CD4-positive, alpha-beta T cell treated with Interleukin-21 for 1 hour (primary cell): ENCODE measurements at regions not wholly inside any gene's neighbourhood (a gene's known extent, or its start where the extent isn't known, plus 50 kb on each side); places are given as distances from the start of the nearest gene placed in this dataset.

ENCODE experiments used
- DNase-seq: peaks from one replicate; pipeline ENCODE4 v3.0.0-alpha.2; 2020

DNA sequence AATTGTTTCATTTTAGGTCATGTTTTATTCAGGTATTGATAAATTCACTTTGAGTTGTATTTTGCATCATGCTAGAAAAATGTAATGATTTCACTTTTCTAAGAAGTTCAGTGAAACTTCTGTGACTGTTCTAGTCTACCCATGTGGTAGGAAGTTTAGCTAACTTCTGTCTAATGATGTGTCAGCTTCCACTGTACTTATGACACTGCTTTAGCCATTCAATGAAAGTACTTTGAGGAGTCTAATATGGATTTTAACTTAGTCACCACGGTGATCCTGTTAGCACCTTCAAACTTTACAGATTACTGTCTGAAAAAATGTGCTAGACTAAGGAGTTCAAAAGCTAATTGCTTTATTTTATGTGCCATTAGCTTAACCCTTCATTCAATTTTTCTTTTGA, 1510.5 kb upstream of the CDH9 start:
- no peak for DNase-seq

DNA sequence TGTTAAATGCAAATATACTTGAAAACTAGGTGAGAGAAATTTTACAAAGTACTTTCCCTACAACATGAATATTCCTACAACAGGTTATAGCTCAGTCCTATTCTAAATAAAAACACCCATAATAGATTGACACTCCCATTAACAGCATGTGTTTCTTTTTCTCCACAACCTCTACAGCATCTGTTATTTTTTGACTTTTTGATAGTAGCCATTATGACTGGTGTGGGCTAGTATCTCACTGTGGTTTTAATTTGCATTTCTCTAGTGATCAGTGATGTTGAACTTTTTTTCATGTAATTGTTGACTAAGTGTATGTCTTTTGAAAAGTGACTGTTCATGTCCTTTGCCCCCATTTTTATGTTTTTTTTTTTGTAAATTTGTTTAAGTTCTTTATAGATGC, 1506.1 kb upstream of the CDH9 start:
- no peak for DNase-seq

DNA sequence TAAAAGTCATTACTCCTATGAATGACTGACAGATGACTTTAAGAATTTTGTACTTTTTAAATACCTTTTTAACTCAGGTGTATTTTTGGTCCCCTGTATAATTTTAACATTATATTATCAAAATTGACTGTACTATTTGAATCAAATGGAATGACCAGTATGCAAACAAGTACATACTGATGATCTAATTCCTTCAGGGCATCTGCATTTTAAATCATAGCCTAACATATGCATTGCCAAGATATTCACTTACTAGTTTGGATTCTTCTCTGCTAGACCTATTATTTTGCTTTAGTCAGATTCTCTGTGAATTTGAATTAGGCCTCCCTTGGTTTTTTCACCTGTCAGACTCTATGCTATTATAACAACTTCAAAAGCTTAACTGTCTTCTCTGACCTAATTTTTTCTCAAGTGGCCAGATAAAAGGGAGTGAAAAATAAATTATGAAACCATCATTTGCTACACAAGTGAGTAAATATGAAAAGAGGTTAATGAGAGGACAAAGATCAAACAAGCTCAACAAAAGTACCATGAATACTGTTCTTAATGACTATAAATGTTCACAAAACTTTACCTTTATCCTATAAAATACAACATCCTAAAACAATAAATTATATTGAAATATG, 1505.2 kb upstream of the CDH9 start:
- DNase-seq = no peak

DNA sequence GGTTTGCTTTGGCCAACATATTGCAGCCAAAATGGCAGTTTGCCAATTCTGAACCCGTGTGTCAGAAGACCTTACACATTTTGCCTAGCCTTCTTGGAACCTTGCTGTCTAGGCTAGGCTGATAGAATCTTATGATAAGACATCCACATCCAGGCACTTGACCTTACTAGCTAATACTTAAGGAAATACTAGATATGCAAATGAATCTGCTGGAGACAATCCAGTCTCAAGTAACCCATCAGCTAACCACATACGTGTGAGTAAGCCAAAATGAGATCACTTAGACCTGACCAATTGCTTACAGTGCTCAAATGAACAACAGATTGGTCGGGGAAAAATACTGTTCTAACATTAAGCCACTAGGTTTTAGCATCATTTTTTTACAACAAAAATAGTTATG, 1504.6 kb upstream of the CDH9 start:
- no peak for DNase-seq

DNA sequence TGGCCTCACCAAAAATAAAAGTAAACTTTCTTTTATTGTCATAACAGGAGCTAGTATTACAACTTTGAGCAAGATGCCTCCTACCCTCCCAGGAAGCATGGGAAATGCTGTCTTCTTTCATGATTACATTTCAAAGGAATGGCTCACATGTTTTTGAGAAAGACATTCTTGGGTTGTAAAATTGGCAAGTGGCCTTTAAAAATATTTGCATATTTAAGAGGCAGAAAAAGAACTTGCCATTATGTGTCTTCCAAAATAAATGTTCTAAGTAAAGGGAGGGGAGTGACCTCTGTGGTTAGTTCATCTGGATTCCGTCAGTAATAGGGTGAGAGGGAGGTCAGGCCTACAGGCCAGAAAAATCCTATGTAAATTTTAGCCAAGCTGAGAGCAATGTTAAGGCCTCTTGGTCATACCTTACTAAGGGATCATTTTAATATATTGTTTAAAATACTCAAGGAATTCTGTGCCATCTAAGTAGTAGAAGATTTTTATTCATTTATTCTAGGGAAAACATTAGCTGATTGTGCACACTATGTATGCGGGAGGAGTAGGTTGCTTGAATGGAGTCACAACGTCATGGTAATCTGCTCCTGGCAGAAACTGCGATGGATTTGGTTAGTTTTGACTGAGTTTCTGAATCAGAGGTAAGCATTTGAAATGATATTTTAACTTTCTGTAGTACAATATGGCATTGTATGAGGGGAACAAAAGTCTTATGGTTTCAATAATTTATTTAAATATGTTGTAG, 1485.7 kb upstream of the CDH9 start:
- DNase-seq = no peak

DNA sequence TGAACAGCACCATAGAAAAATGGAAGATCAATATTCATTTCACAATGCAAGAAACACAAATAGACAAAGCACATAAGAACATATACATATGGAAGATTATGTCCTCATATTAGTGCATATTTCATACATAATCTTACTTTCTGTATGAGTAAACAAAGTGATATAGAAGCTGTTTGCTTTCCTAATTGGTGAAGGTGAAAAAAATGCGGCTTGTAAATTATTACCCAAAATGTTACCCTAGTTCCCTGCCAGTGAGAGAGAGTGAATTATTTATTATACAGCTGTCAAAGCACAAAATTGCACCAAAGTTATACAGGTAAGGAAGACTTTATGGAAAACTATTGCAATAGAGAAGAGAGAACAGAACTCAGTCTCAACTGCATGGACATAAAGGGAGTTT, 1485.0 kb upstream of the CDH9 start:
- no peak for DNase-seq

DNA sequence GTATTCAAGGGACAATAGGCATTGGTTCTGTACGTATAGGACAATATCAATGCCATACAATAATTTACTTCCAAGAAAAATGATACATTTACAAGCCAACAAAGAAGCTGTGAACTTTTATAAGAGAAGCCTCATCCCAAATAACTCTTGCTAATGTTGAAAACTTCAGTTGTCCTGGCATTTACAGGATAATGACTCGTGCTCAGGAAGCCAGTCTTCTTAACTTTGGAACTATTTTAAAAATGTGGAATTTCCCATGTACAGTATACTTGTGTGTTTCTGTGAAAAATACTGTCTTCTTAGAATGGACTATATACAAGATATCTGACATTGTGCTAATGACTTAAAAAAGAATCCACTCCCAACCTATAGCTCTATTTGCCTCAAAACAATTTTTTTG, 1479.3 kb upstream of the CDH9 start:
- no peak for DNase-seq

DNA sequence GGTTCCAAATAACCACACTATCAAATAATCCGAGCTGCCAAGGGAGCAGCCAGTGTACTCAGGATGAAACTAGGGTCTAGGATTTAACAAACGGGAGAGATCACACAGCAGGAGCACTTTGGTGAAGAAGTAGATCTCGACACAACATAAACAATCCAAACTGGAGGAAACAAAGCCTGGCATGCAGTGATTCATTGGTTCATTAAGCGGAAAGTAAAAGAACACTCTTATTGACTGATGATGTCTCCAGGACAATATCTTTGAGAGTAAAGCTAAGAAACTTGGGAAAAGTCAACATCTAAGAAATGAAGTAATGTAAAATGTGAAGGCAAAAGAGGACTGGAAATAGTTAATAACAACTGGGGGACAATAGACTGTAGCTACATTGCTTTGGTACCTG, 1478.3 kb upstream of the CDH9 start:
- no peak for DNase-seq

DNA sequence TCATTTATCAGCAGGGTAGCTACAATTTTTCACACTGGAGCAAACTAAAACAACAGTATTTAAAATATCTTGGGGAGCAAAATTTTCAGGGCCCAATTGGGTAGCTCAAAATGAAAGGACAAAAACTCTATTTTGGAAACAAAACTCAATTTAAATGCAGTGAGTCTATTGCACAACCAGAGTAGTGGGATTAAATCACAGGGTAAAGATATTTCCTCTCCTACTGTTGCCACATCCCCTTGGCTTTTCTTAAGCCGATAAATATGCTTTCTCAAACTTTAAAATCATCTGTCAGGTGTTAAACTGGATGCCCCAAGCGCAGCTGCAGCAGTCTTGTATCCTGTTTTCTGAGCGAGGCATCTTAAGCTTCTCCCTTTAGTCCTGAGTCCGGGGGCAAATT, 1474.3 kb upstream of the CDH9 start:
- DNase-seq = no peak

DNA sequence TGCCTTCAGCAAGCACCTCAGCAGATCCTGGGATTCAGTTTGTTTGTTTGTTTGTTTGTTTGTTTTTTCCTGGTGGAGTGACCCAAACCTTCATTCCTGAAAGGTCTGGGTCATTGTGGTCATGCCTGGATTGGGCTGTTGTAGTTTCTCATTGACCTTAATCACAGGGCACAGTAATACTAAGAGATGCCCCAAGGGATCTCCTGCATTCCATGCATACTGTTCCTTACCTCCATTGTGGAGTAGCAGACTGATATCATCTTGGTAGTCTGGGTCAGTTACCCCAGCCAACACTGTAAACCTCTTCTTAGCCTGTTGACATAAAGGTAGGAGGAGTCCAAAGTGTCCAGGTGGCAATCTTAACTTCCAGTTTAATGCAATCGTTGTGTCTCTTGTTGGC, 1466.7 kb upstream of the CDH9 start:
- DNase-seq = no peak

DNA sequence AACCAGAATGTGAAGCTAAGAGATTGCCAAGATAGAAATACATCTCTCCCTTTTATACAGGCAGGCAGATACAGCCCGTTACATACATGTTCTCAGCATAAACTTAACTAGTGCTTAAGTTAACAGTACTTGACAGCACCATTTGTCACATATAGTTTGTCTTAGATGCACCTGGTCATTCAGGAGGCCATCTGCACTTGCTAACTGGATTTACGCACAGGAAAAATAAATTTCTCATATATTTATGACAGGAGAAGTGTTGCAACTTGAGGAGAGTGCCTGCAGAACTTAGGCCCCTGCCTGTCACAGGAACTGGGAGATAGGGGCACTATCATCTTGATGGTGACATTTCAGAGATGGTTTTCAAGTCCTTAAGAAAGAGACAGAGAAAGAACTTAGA, 1462.1 kb upstream of the CDH9 start:
- DNase-seq = no peak

DNA sequence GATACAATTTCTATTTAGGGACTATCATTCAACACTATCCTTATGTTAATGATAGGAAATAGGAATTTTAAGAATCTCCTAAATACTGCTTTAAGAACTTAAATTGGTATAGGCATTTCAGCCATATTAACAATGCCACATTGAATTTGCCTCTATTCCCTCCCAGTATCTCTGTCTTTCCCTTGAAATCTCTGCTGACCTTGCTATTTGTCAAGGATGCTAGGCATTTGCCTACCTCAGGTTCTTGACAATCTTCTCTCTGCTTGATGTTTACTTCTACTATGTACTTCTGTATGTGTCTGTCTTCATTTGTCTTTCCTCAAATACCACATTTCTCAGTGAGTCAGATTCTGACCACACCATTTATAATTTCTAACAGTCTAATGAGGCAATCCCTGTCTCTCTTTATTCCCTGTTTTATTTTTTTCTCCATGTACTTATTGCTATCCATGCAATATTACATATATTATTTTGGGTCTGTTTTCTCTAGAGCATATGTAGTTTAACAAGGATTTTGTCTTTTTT, 1461.4 kb upstream of the CDH9 start:
- DNase-seq = no peak

DNA sequence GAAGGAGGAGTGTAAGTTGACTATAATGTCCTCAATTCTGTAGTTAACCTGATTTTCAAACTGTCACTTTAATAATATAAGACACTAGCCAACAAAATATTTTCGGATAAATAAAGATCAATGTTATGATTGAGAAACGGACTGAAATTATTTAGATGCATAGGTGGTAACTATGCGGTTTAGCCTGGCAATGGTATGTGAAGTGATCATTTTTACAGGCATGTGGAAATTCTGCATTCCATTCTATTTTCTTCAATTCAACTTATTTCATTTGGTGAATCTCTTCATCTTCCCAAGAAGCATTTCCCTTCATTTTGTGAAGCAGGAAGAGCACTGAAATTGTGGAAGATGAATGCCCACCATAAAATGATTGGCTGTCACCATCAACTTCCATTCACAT, 1457.5 kb upstream of the CDH9 start:
- DNase-seq = no peak

DNA sequence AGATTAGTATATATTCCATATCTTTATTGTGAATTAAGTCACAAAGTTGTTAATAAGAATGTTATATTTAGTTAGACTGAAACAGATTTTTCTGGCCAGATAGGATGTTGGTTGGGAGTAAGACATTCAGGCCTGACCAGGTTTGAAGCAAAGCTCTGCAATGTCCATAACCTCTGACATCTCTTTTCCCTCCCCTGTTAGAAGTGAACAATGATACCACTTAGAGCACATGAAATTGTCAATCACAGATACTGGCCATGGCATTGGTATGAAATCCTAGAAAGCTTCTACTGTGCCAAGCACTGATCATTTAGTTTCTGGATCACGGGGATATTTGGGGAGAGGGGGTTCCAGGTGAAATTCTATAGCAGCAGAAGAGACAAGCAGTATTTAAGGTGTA, 1455.1 kb upstream of the CDH9 start:
- no peak for DNase-seq

DNA sequence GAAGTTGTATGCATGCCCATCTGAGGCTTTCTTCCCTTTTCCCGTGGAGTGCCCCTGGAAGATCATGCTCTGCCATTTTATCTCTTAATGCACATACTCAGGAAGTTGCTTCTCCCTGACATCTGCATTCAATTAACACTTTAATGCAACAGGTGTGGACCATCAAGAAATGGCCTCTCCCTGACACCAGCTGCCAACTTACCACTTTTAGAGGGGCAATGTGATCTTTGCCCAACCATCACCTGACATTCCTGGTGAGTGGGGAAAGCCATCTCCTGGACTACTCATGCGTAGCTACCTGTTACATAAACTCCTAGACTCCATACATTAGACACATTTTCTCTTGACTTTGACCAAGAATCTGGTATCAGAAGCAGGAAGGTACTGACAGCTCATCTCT, 1450.4 kb upstream of the CDH9 start:
- DNase-seq = no peak

DNA sequence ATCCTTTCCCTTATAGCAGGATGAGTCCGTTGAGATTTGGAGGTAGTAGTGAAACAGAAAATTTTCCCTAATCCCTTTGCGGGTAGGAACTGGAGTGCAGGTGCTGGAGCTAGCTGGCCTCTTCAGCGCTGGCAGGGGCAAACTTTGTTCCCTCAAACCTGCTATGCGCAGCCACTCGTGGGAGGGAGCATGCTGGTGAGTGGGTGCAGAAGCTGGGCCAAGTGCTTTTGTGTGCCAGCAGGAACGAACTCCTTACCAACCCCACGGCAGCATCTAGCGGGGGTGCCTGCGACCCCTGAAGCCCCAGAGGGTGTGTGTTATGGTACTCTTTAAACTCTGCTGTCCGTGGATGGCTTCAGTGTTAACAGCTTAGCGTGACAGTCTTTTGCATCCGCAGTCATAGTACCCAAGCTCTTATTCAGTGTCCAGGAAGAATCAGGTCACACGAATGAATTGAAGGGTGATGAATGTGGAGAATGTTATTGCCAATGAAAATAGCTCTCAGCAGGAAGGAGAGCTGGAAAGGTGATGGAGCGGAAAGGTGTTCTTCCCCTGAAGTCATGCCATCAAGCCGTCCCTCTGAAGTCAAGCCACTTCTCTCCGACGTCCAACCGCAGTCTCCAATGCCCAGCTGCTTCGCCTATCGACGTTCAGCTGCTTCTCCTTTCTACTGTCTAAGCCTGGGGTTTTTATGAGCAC, 1445.1 kb upstream of the CDH9 start:
- no peak for DNase-seq

DNA sequence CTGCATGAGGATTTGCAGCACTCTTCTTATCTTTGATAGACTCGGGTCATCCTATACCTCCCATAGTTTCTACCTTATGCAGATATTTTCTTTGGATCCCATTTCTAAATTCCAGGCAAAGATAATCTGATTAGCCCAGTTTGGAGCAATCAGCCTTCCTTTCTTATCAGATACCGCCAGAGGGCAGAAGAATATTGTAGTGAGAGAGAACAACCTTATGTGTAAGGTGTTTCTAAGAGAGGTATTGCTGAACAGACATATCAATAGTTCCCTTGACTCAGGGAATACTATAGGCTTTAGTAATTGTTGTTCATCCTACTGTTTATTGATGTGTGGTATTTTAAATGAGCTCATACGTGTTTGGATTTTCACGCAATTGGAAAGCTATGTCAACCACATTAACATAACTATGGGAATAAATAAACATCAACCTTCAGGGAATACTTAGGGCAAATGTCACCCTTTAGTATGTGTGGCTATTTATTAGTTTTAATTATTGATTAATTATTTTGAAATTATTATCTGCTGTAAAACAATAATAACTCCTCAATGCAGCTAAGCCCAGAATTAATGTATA, 1435.2 kb upstream of the CDH9 start:
- no peak for DNase-seq

DNA sequence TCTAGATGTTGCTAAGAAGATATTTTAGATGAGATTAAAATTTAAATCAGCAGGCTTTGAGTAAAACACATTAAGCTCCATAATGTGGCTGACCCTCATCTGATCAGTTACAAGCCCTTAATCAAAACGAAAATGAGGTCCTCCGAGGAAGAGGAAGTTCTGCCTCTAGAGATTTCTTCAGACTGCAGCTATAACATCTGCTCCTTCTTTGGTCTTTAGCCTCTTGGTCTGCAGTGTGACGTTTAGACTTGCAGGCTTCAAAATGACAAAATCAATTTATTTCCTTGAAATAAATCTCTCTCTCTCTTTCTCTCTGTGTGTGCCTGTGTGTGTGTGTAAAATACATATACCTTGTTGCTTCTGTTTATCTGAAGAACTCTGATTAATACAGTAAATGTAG, 1429.8 kb upstream of the CDH9 start:
- no peak for DNase-seq

DNA sequence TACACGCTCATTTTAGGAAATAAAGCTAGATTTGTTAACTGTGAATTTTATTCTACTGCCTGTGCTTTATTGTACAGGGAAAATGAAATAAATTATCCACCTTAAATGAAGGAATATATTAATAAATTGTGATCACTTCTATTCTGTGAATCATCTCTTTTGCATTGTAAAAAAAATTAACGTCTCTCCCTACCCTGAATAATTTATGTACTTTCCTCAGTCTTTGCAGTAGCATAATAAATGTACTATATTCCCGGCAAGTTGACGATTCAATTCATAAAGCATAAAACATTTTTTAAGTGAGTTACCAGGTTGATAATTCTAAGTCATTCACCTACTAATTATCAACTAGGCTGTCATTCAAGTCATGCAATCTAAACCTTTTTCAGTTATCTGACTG, 1425.3 kb upstream of the CDH9 start:
- DNase-seq = no peak

DNA sequence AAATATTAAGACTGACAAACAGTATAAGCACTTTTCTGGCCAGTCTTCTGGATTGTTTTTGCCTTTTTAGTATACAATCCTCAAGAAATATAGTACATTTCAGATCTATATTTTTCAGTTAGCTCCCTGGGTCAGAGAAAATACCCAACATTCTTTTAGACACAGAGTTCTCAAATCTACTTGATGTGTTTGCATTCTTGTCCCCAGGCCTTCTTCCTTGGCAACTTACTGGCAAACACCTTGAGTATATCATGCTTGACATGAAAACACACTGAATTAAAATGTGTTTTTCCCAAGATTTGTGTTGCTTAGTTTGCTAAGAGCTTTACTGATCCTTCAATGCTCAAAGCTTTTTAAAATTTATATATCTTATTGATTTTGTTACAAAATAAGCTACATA, 1413.1 kb upstream of the CDH9 start:
- no peak for DNase-seq

DNA sequence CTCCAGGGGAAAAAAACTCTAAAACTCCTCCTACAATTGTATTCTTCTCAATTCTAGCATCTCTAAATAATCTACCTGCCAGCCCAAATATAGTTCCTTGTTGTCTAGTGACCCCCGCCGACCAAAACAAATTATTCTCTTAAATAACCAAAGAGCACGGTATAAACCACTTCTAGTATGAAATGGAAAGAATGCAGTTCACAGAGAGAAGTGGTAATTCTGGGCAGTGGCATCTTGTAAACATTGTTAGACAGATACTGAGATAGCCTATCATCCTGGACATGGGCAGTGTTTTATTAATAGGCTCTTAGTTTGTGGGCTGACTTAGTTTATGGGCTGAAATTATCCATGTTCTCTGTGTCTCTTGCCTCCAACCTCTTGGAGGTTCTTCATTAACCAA, 1412.6 kb upstream of the CDH9 start:
- no peak for DNase-seq

DNA sequence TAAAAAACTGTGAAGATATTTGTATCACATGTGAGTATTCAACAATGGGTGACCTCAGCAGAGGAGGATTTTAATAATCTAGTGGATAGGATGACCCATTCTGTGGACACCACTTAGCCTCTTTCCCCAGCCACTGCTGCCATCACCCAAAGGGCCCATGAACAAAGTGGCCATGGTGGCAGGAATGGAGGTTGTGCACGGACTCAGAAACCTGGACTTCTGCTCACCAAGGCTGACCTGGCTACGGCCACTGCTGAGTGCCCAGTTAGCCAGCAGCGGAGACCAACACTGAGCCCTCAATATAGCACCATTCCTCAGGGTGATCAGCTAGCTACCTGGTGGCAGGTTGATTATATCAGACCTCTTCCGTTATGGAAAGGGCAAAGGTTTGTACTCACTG, 1410.4 kb upstream of the CDH9 start:
- no peak for DNase-seq

DNA sequence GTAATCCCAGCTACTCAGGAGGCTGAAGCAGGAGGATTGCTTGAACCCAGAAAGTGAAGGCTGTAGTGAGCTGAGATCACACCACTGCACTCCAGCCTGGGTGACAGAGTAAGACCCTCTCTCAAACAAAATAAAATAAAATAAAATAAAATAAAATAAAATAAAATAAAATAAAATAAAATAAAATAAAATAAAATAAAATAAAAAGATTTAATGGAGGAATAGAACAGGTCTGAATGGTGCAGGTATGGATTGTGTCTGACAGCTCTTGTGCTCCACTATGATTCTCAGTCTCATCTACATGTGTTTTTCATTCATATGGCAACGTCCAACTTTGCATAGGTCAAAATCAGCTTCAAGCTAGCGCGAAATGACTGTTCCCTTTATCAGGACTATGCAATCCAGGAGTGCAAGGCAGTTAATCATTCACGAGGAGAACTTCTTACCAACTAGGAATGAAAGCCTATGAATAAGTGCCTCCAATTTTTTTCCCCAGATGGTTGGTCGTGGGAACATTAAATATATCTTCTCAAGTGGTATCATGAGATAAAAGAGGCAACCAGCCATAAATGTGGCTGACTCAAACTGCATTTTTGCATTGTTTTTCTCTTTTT, 1392.3 kb upstream of the CDH9 start:
- no peak for DNase-seq

DNA sequence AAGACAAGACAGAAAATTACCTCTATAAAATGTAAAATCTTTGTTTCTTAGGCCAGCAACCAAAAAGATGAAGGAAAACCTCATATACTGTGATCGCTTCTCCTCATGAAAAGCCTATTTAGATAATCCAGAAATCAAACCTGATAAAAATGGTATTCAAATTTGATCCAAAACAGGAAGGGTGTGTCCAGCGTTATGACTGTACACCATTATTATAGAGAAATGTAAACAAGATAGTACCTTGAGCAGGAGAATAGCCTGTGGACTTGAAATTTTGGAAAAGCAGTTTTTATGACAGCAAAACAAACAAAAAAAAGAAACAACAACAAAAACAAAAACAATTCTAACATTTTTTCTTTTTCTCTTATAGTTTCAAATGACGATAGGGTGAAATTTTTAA, 1382.8 kb upstream of the CDH9 start:
- DNase-seq = no peak
